Ureter (tissue), 1 donor: ENCODE measurements at regions not wholly inside any gene's neighbourhood (a gene's known extent, or its start where the extent isn't known, plus 50 kb on each side); places are given as distances from the start of the nearest gene placed in this dataset.
"Not testable (repeated sequence)": the region's sequence is repeated elsewhere in the genome, so short reads cannot be mapped to it uniquely, and the experiment has no call there.

ENCODE experiments used
- DNase-seq: peaks from one replicate; pipeline ENCODE4 v3.0.0-alpha.2; 2020; ENCODE audit warnings: low spot score
- donor health status: DM: yes; HTN: yes; CAD: no.

GRCh38 chr19:28540385-28540784 is 672.6 kb downstream of the UQCRFS1 start:
- not testable (repeated sequence) for DNase-seq

GRCh38 chr19:28539759-28540158 is 673.2 kb downstream of the UQCRFS1 start:
- DNase-seq: no peak

GRCh38 chr19:28538579-28538978 is 674.4 kb downstream of the UQCRFS1 start:
- not testable (repeated sequence) for DNase-seq

GRCh38 chr19:28537896-28538295 is 675.1 kb downstream of the UQCRFS1 start:
- DNase-seq: no peak

GRCh38 chr19:28537079-28537478 is 675.9 kb downstream of the UQCRFS1 start:
- DNase-seq: no peak

GRCh38 chr19:28535352-28535775 is 677.6 kb downstream of the UQCRFS1 start:
- DNase-seq: no peak

- no peak for DNase-seq
Observed at GRCh38 chr19:28534766-28535351, 678.1 kb downstream of the UQCRFS1 start.

GRCh38 chr19:28532765-28533341 is 680.1 kb downstream of the UQCRFS1 start:
- DNase-seq: no peak

GRCh38 chr19:28531979-28532378 is 681.0 kb downstream of the UQCRFS1 start:
- no peak for DNase-seq

GRCh38 chr19:28530406-28531035 is 682.4 kb downstream of the UQCRFS1 start:
- DNase-seq: no peak

GRCh38 chr19:28526038-28526437 is 686.9 kb downstream of the UQCRFS1 start:
- DNase-seq: no peak

GRCh38 chr19:28523619-28524018 is 689.3 kb downstream of the UQCRFS1 start:
- no peak for DNase-seq

- DNase-seq: no peak
Observed at GRCh38 chr19:28522545-28522922, 690.4 kb downstream of the UQCRFS1 start.

GRCh38 chr19:28521614-28522544 is 691.1 kb downstream of the UQCRFS1 start:
- no peak for DNase-seq

GRCh38 chr19:28520998-28521568 is 691.9 kb downstream of the UQCRFS1 start:
- no peak for DNase-seq

GRCh38 chr19:28519952-28520861 is 692.7 kb downstream of the UQCRFS1 start:
- no peak for DNase-seq

GRCh38 chr19:28519218-28519779 is 693.7 kb downstream of the UQCRFS1 start:
- no peak for DNase-seq

- no peak for DNase-seq
Observed at GRCh38 chr19:28516415-28516872, 696.5 kb downstream of the UQCRFS1 start.

GRCh38 chr19:28514166-28514565 is 698.8 kb downstream of the UQCRFS1 start:
- no peak for DNase-seq

GRCh38 chr19:28511655-28512054 is 701.3 kb downstream of the UQCRFS1 start:
- DNase-seq: no peak
